Hepatocyte (in vitro differentiated cells): ENCODE measurements at regions not wholly inside any gene's neighbourhood (a gene's known extent, or its start where the extent isn't known, plus 50 kb on each side); places are given as distances from the start of the nearest gene placed in this dataset.

Experiments
- CTCF ChIP-seq: fragments of 200-600 bp; sonication (generic); IDR thresholded peaks from 2 replicates; pipeline ENCODE4 v1.5.1; 2016; ENCODE audit warnings: antibody characterized with exemption, mild to moderate bottlenecking; ENCODE audit not compliant: poor library complexity
- EZH2phosphoT487 ChIP-seq: fragments of 200-600 bp; sonication (generic); IDR thresholded peaks from one replicate; pipeline ENCODE4 v1.6.1; 2018; ENCODE audit warnings: antibody characterized with exemption, mild to moderate bottlenecking, low read depth, moderate library complexity; ENCODE audit not compliant: unreplicated experiment, severe bottlenecking

- TF ChIP-seq CTCF (no peak), EZH2phosphoT487 (no peak)
Measured at GRCh38 chr4:83821493-83821892, 285.6 kb downstream of the GPAT3 start.
